Ascending aorta (tissue), 2 donors: ENCODE measurements at regions not wholly inside any gene's neighbourhood (a gene's known extent, or its start where the extent isn't known, plus 50 kb on each side); places are given as distances from the start of the nearest gene placed in this dataset.

Source experiments
- DNase-seq, 2 donors: peaks; one replicate each; pipeline ENCODE4 v3.0.0-alpha.2; 2019; ENCODE audit warnings: low spot score in 2 of 2
- H3K27ac ChIP-seq, 2 donors: fragments of 200-600 bp; sonication (generic); one replicate each; pipeline ENCODE4 v1.5.1; 2016 to 2017; ENCODE audit warnings: mild to moderate bottlenecking in 1 of 2
- H3K27me3 ChIP-seq: fragments of 200-600 bp; sonication (generic); one replicate; pipeline ENCODE4 v1.5.1; 2017
- H3K36me3 ChIP-seq, 2 donors: fragments of 200-600 bp; sonication (generic); one replicate each; pipeline ENCODE4 v1.5.1; 2016
- H3K4me1 ChIP-seq, 2 donors: fragments of 200-600 bp; sonication (generic); one replicate each; pipeline ENCODE4 v1.5.1; 2016 to 2017; ENCODE audit warnings: mild to moderate bottlenecking in 1 of 2
- H3K4me3 ChIP-seq, 2 donors: fragments of 200-600 bp; sonication (generic); one replicate each; pipeline ENCODE4 v1.5.1; 2016 to 2017; ENCODE audit warnings: mild to moderate bottlenecking in 1 of 2
- H3K9me3 ChIP-seq, 2 donors: fragments of 200-600 bp; sonication (generic); one replicate each; pipeline ENCODE4 v1.5.1; 2016
- CTCF ChIP-seq, 3 experiments: fragments of 200-600 bp in 2 of 3; fragments of 450-650 bp in 1 of 3; sonication (generic) in 2 of 3; IDR thresholded peaks; one replicate each; pipeline ENCODE4 v1.5.1; 2016 to 2019; ENCODE audit warnings: antibody characterized with exemption in 3 of 3, mild to moderate bottlenecking in 1 of 3, moderate library complexity in 1 of 3
- intact Hi-C: fragments of 100-400 bp; cut with DNase I; formaldehyde crosslinking; loops from one replicate; pipeline ENCODE4 v1.15.1; 2023

GRCh38 chr4:13174001-13174400, 310.1 kb downstream of the RAB28 start:
- H3K36me3 ChIP-seq = no peaks in the 10 kb centered on the region
- no peaks in the 10 kb centered on the region for H3K27me3 ChIP-seq
- DNase-seq = peak in 1 of 2 donors; percentile 76
- H3K9me3 ChIP-seq = no peaks in the 10 kb centered on the region
- no peak overlapping the region for H3K4me3 ChIP-seq
- intact Hi-C loops = no loop called here
- H3K27ac ChIP-seq = no peak overlapping the region
- no peaks in the 10 kb centered on the region for H3K4me1 ChIP-seq
- TF ChIP-seq CTCF (IDR thresholded peaks at IDR 0.05) = no peak

- Histone ChIP-seq H3K9me3 (no peaks in the 10 kb centered on the region), H3K4me3 (no peak overlapping the region), H3K27ac (no peak overlapping the region), H3K36me3 (no peaks in the 10 kb centered on the region), H3K27me3 (no peaks in the 10 kb centered on the region), H3K4me1 (peaks cover 0 to 5% of the 10 kb centered on the region in 2 donors)
- no peak for TF ChIP-seq CTCF (IDR thresholded peaks at IDR 0.05)
- no peak for DNase-seq
- intact Hi-C loops = no loop called here
These were observed 312.7 kb downstream of the RAB28 start for GRCh38 chr4:13171292-13172057.

- Histone ChIP-seq H3K27ac (no peak overlapping the region), H3K9me3 (no peaks in the 10 kb centered on the region), H3K27me3 (no peaks in the 10 kb centered on the region), H3K36me3 (no peaks in the 10 kb centered on the region), H3K4me3 (no peak overlapping the region), H3K4me1 (peaks cover 0 to 14% of the 10 kb centered on the region in 2 donors)
- DNase-seq = no peak
- no peak for TF ChIP-seq CTCF (IDR thresholded peaks at IDR 0.05)
- intact Hi-C loops = no loop called here
These were observed 314.2 kb downstream of the RAB28 start for GRCh38 chr4:13169731-13170525.

GRCh38 chr4:13168326-13168725, 315.8 kb downstream of the RAB28 start:
- TF ChIP-seq CTCF (IDR thresholded peaks at IDR 0.05) = no peak
- DNase-seq = no peak
- Histone ChIP-seq H3K27me3 (no peaks in the 10 kb centered on the region), H3K36me3 (no peaks in the 10 kb centered on the region), H3K4me3 (no peak overlapping the region), H3K27ac (no peak overlapping the region), H3K4me1 (peaks cover 0 to 14% of the 10 kb centered on the region in 2 donors), H3K9me3 (no peaks in the 10 kb centered on the region)
- intact Hi-C loops = no loop called here

GRCh38 chr4:13166214-13166613, 317.9 kb downstream of the RAB28 start:
- H3K4me1 ChIP-seq = peaks cover 0 to 20% of the 10 kb centered on the region in 2 donors
- intact Hi-C loops = no loop called here
- no peak overlapping the region for H3K4me3 ChIP-seq
- DNase-seq = no peak
- no peak for TF ChIP-seq CTCF (IDR thresholded peaks at IDR 0.05)
- H3K36me3 ChIP-seq = no peaks in the 10 kb centered on the region
- no peaks in the 10 kb centered on the region for H3K9me3 ChIP-seq
- no peaks in the 10 kb centered on the region for H3K27me3 ChIP-seq
- peak overlapping the region; percentile 9 to 56 for H3K27ac ChIP-seq
